GM21825 (cell line): ENCODE measurements at regions not wholly inside any gene's neighbourhood (a gene's known extent, or its start where the extent isn't known, plus 50 kb on each side); places are given as distances from the start of the nearest gene placed in this dataset.
"Not testable (repeated sequence)": the region's sequence is repeated elsewhere in the genome, so short reads cannot be mapped to it uniquely, and the experiment has no call there.

Experiments used
- ATAC-seq: cut with Tn5 transposase; IDR thresholded peaks from one replicate; pipeline ENCODE4 v1.9.1; 2021; ENCODE audit warnings: mild to moderate bottlenecking, moderate library complexity; ENCODE audit not compliant: unreplicated experiment

GRCh38 chr6:153574231-153574630 is 443.1 kb upstream of the RGS17 start:
- no peak for ATAC-seq

GRCh38 chr6:153572371-153572770 is 441.3 kb upstream of the RGS17 start:
- ATAC-seq = no peak

GRCh38 chr6:153568628-153569027 is 437.5 kb upstream of the RGS17 start:
- ATAC-seq = no peak

GRCh38 chr6:153564803-153565202 is 433.7 kb upstream of the RGS17 start:
- no peak for ATAC-seq

- ATAC-seq = no peak
Measured at GRCh38 chr6:153563001-153563400, 431.9 kb upstream of the RGS17 start.

- ATAC-seq = no peak
Measured at GRCh38 chr6:153553627-153554026, 422.5 kb upstream of the RGS17 start.

GRCh38 chr6:153539602-153540001 is 408.5 kb upstream of the RGS17 start:
- no peak for ATAC-seq

DNA sequence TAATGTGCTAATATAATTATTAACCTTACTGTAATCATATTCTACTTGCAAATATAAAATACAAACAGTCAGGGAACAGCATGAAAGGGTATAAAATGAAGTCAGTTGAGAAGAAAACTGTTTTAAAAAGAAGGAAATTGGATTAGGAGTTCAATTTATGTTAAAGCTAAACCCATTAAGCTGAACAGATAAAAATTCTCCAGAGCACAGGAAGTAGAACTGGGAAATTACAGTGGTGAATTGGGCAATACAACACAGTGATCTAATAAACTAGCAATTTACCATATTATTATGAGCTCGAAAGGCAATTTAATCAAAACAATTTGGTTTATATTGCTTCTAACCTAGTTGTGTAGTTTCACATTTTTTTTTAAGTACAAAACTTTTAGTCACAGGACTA is 407.4 kb upstream of the RGS17 start:
- no peak for ATAC-seq

DNA sequence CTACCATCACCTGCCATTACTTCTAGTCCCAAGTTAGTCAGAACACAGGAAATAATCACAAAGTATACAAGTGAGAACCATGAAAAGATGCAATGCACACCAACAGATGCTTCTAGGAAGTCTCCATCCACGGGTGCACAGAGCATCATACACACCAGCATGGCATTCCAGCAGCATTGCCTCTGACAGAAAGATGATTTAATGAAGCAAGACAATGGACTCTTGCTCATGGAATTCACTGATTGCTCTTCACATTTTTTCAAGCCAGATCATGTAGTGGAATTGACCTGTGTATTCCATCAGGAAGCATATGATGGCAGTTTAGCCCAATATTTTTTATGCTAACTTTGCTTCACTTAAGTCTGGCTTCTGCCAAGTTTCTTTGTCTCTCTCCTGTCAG is 406.3 kb upstream of the RGS17 start:
- no peak for ATAC-seq

DNA sequence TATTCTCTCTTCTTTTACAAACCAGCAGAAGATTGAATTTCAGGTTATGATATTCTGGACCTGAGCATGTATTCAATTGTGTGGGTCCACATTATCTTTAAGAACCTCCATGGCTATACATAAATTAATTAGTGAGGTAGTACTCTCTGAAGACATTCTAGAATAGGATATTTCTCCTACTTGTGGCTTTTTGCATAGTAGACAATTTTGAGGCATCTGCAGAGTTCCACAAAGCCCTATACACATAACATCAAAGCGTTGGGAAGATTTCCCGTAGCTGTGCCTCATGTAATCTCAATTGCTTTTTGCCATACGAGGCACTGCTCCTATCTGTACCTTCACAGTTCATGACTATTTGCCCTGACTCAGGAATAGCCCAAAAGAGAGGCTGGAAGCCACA is 395.4 kb upstream of the RGS17 start:
- ATAC-seq = no peak

GRCh38 chr6:153525998-153526397 is 394.9 kb upstream of the RGS17 start:
- no peak for ATAC-seq

DNA sequence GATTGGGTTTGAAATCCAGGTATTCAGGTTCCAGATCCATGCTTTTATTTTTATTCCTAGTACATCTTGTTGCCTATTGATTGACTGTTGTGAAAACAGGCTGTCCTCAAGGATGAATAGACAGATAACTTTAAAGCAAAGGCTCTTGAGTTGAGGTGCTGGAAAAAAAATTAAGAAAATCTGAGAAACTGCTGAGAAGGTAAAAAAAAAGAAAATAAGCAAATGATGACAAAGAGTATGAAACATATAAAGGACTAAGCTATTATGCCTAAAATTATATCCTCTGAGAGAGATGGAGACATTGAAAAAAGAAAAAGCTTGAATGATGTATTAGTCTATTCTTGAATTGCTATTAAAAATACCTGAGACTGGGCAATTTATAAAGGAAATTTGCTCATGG is 392.3 kb upstream of the RGS17 start:
- no peak for ATAC-seq

GRCh38 chr6:153511896-153512496 is 380.9 kb upstream of the RGS17 start:
- ATAC-seq = peak; percentile 77

GRCh38 chr6:153503810-153504209 is 372.7 kb upstream of the RGS17 start:
- ATAC-seq = no peak

DNA sequence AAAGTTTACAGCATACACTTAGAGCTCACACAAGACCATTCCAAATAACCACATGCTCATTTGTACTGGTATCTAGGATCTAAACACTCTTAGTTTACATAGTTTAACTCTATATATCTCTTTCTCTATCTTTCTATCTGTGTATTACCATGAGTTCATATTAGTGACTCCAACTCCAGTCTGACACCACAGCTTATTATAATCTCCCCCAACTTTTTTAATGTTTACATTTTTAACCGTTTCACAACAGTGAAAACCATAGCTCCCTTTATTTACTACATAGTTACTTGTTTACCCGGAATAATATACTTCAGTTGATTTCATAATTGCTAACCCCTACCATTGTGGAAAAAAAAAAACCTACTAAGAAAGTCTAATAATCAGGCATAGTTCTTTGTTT is 362.4 kb upstream of the RGS17 start:
- ATAC-seq = no peak

DNA sequence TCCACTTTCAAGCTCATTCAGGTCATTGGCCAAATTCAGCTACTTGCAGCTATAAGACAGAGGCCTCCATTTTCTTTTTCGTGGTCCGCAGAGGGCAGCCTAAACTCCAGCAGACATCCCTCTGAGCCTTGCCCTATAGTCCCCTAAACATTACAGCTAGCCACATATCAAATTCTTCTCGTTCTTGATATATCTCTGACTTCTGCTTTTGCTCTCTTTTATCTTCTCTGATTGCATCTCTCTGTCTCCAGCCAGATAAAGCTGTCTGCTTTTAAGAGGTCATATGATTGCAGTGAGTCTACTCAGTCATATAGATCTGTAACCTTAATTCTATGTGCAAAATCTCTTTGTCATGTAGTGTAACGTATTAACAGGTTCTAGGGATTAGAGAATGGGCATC is 358.4 kb upstream of the RGS17 start:
- ATAC-seq = no peak

DNA sequence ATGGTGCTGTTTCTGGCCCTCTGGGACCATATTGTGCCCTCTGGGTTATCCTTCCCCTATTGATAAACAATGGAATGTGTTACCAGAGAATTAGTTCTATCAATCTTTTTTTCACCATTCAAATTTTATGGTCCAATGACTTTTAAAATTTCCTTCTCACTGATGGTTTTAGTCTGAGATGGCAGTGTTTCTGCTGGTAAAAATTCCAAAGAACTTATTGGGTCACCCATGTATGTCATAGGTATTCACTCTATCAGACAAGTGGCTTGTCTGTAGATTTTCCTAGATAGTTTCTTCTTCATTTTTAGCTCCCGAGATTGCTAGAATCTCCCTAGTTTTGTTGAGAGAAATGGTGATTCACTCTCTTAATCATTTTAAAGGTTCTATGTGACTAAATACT is 357.2 kb upstream of the RGS17 start:
- no peak for ATAC-seq

DNA sequence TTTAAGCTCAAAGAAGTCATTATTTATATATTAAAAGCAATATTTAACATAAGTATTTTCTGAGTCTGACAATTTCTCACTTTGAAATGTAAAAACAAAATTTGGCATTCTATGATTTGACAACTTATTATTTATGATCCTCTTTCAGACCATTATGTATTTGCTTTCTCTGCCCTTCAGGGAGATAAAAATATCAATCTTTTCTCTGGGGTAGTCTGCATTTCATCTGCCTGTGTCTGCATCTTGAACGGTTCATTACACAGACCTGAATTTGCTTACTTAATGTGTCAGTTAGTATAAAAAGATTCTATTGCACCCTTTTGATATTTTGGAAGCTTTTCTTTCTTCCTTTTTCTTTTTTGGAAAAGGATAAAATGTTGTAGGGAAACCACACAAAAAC is 354.0 kb upstream of the RGS17 start:
- no peak for ATAC-seq

DNA sequence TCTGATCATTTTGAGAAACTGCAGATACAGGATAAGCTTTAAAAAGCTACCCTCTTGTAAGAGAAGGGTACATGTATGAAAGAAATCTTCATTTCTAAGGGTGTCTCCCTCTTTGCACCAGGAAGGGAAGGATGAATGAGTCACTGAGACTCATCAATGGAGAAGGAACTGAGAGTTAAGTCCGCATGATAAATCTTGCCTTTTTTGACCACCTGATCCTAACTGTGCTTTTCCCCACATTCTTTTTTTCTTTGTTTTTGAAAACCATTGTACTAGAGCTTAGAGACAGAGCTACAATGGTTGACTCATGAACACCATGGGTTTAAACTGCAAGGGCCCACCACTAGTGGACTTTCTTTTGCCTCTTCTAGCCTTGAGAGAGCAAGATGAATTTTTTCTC is 353.0 kb upstream of the RGS17 start:
- ATAC-seq = no peak

GRCh38 chr6:153476243-153476642 is 345.2 kb upstream of the RGS17 start:
- no peak for ATAC-seq

DNA sequence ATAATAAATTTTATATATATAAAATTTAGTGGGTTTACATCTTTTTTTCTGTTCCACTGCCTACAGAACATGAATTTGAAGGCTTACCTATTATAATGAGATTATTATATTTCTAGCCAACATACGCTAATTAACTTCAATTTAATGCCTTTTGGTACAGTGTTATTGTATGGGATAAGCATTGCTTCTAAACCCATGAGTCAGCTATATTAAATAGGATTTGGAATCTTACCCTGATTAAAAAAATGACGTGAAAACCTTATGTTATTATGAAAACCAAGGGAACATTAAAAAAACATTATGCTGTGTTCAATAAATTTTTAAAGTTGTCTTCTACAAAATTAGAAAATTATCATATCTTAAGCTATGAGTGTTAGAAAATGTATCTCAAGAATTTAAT is 334.0 kb upstream of the RGS17 start:
- no peak for ATAC-seq

GRCh38 chr6:153449279-153449678 is 318.2 kb upstream of the RGS17 start:
- ATAC-seq = no peak

DNA sequence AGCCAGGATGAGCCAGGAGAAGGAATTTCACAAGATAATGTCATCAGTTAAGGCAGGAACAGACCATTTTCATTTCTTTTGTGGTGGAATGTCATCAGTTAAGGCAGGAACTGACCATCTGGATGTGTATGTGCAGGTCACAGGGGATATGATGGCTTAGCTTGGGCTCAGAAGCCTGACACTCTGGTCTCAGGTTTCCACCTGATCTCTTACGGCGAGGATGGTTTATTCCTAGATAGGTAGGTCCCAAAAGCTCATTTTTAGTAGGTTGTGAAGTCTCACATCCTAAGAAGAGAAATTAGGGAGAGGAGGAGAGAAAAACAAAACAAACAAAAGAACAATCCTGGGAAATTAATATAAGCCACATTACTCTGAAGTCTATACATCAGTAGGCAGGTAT is 311.7 kb upstream of the RGS17 start:
- not testable (repeated sequence) for ATAC-seq

- no peak for ATAC-seq
Measured at GRCh38 chr6:153442096-153442495, 311.0 kb upstream of the RGS17 start.
